ENCODE measurements at regions not wholly inside any gene's neighbourhood (a gene's known extent, or its start where the extent isn't known, plus 50 kb on each side); places are given as distances from the start of the nearest gene placed in this dataset.

GRCh38 chr13:82634946-82635345 is 1247.3 kb downstream of the SLITRK1 start:
- ChIA-PET POLR2A (no interaction called here), CTCF (no interaction called here)
- DNase-seq (ENCODE audit: low read depth in 1 of 2, low spot score in 1 of 2) = no peak
- Histone ChIP-seq H3K27ac (no peak overlapping the region), H3K4me1 (no peaks in the 10 kb centered on the region), H3K4me3 (no peak overlapping the region), H3K4me2 (no peak overlapping the region), H3K9me3 (no peaks in the 10 kb centered on the region)
- FAIRE-seq = no peak
- ATAC-seq = no peak
- WGBS (ENCODE audit: missing lambda C conversion rate) = 18% methylated on average over 2 of the region's 2 CpGs
- TF ChIP-seq GATA3 (IDR thresholded peaks at IDR 0.05; ENCODE audit: borderline replicate concordance) = no peak
- no peak for TF ChIP-seq MAFK (IDR thresholded peaks at IDR 0.05; ENCODE audit: partially characterized antibody)
- TF ChIP-seq MAX (IDR thresholded peaks at IDR 0.05) = no peak
- no peak for TF ChIP-seq HOXB5 (CRISPR knock-in tag; IDR thresholded peaks at IDR 0.05)
- TF ChIP-seq KDM1A (IDR thresholded peaks at IDR 0.05; ENCODE audit: low read depth) = no peak
- no peak for TF ChIP-seq EP300 (IDR thresholded peaks at IDR 0.05)
- TF ChIP-seq SREBF2 (IDR thresholded peaks at IDR 0.05) = no peak
- TF ChIP-seq POLR2AphosphoS2 (conservative IDR thresholded peaks at IDR 0.05; ENCODE audit: low read length) = no peak
- TF ChIP-seq ZSCAN20 (CRISPR knock-in tag; IDR thresholded peaks at IDR 0.05) = no peak
- TF ChIP-seq JUN (IDR thresholded peaks at IDR 0.05) = no peak
- TF ChIP-seq CEBPB (IDR thresholded peaks at IDR 0.05) = no peak
- TF ChIP-seq ESRRA (IDR thresholded peaks at IDR 0.05; ENCODE audit: borderline replicate concordance, low read length) = no peak
- TF ChIP-seq RAD21 (conservative IDR thresholded peaks at IDR 0.05 in 1 of 2, IDR thresholded peaks at IDR 0.05 in 1 of 2) = no peak
- TF ChIP-seq CBX8 (IDR thresholded peaks at IDR 0.05) = no peak
- no peak for TF ChIP-seq TP53 (CRISPR knock-in tag; IDR thresholded peaks at IDR 0.05)
- no peak for TF ChIP-seq FOSB (CRISPR knock-in tag; IDR thresholded peaks at IDR 0.05)
- no peak for TF ChIP-seq BCL3 (IDR thresholded peaks at IDR 0.05)
- TF ChIP-seq EHF (CRISPR knock-in tag; IDR thresholded peaks at IDR 0.05) = no peak
- TF ChIP-seq CHD4 (IDR thresholded peaks at IDR 0.05; ENCODE audit: borderline replicate concordance) = no peak

DNA sequence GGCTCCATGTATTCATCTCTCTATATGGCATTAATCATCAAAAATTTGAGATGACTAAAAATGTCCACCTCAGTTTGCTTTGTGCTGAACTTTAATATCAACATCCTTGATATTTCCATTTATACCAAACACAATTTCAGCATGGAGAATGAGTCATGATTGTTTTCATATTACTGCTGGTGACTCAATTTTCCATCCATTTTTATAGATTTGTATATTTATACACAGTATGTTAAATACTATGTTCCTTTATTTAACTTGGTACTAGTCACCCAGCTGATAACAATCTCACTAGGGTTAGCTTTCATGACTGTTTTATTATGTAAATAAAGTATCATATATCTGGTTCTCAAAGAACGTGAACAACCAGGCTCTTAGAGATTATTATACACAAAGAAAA is 1255.1 kb downstream of the SLITRK1 start:
- TF ChIP-seq GATA3 (IDR thresholded peaks at IDR 0.05; ENCODE audit: borderline replicate concordance) = peak; percentile 39; the same call in 1 of the 2 replicates
- no peak for TF ChIP-seq FOSL2 (IDR thresholded peaks at IDR 0.05)
- TF ChIP-seq FOSL2 (CRISPR knock-in tag; IDR thresholded peaks at IDR 0.05) = peak; percentile 38; the same call in 1 of the 2 replicates
- TF ChIP-seq CTCF (IDR thresholded peaks at IDR 0.05) = no peak
- TF ChIP-seq E2F6 (IDR thresholded peaks at IDR 0.05; ENCODE audit: borderline replicate concordance, low read depth) = no peak
- TF ChIP-seq, protein P1, sequence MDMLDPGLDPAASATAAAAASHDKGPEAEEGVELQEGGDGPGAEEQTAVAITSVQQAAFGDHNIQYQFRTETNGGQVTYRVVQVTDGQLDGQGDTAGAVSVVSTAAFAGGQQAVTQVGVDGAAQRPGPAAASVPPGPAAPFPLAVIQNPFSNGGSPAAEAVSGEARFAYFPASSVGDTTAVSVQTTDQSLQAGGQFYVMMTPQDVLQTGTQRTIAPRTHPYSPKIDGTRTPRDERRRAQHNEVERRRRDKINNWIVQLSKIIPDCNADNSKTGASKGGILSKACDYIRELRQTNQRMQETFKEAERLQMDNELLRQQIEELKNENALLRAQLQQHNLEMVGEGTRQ (IDR thresholded peaks at IDR 0.05) = no peak
- 0 out of 2 replicates have a peak, but pooled peaks have one; percentile 11 for TF ChIP-seq JUNB (IDR thresholded peaks at IDR 0.05)
- no peak for TF ChIP-seq EP300 (IDR thresholded peaks at IDR 0.05)
- no peak for TF ChIP-seq FOXS1 (CRISPR knock-in tag; IDR thresholded peaks at IDR 0.05)
- TF ChIP-seq CEBPB (IDR thresholded peaks at IDR 0.05) = no peak
- TF ChIP-seq ZFP36 (IDR thresholded peaks at IDR 0.05; ENCODE audit: borderline replicate concordance, partially characterized antibody) = no peak
- no peak for TF ChIP-seq JUN (IDR thresholded peaks at IDR 0.05)
- TF ChIP-seq RARB (CRISPR knock-in tag; IDR thresholded peaks at IDR 0.05) = no peak
- Histone ChIP-seq H3K4me3 (no peak overlapping the region), H3K27ac (no peak overlapping the region), H3K4me2 (no peak overlapping the region), H3K4me1 (no peaks in the 10 kb centered on the region), H3K9me3 (no peaks in the 10 kb centered on the region)
- 4% methylated on average over 1 of the region's 1 CpG for WGBS (ENCODE audit: missing lambda C conversion rate)
- ATAC-seq (no peak), FAIRE-seq (no peak), DNase-seq (ENCODE audit: low read depth in 1 of 2, low spot score in 1 of 2) (peak in 1 of 2 experiments; percentile 10)
- POLR2A ChIA-PET = no interaction called here
- CTCF ChIA-PET = no interaction called here

All from A549 (cell line).